ENCODE measurements at regions not wholly inside any gene's neighbourhood (a gene's known extent, or its start where the extent isn't known, plus 50 kb on each side); places are given as distances from the start of the nearest gene placed in this dataset.

- in situ Hi-C loops (cut with MboI; ENCODE audit: low pct_unique_long_range_greater_than_20kb in 2 of 9, low sequenced_read_pairs in 9 of 9, unreplicated experiment in 9 of 9), result loop anchor here in 3 of 9 experiments (25.0 kb wide), 4 partner anchors 93 to 1093 kb away; partner anchors contain the start of gene SOCS2 (in 1 of the 3)
- WGBS, 10 experiments, result 33 to 100% (median 70%) methylated on average over 1 to 3 of the region's 3 CpGs; no CpG with 5 or more reads in 2 of the 10 experiments
- H3K4me3 ChIP-seq, result no peak overlapping the region
- no peak for ATAC-seq (replicated peaks in 6 of 8)
- H3K4me1 ChIP-seq (replicated peaks in 1 of 2), result no peaks in the 10 kb centered on the region
- no peak overlapping the region for H3K27ac ChIP-seq
Observed at GRCh38 chr12:94080341-94081009, 67.9 kb upstream of the PLXNC1 start.

GRCh38 chr12:94082690-94083089, 65.7 kb upstream of the PLXNC1 start:
- WGBS, 10 experiments, result 0 to 100% (median 75%) methylated on average over 1 to 5 of the region's 5 CpGs; no CpG with 5 or more reads in 2 of the 10 experiments
- H3K27ac ChIP-seq, result no peak overlapping the region
- H3K4me1 ChIP-seq (replicated peaks in 1 of 2), result no peaks in the 10 kb centered on the region
- H3K4me3 ChIP-seq, result no peak overlapping the region
- in situ Hi-C loops (cut with MboI; ENCODE audit: low pct_unique_long_range_greater_than_20kb in 2 of 9, low sequenced_read_pairs in 9 of 9, unreplicated experiment in 9 of 9), result loop anchor here in 3 of 9 experiments (25.0 kb wide), 4 partner anchors 95 to 1095 kb away; partner anchors contain the start of gene SOCS2 (in 1 of the 3)
- no peak for ATAC-seq (replicated peaks in 6 of 8)

GRCh38 chr12:94089891-94090290, 58.5 kb upstream of the PLXNC1 start:
- Histone ChIP-seq H3K4me3 (no peak overlapping the region), H3K27ac (no peak overlapping the region), H3K4me1 (replicated peaks in 1 of 2) (no peaks in the 10 kb centered on the region)
- ATAC-seq (replicated peaks in 6 of 8), result no peak
- in situ Hi-C loops (cut with MboI; ENCODE audit: low pct_unique_long_range_greater_than_20kb in 2 of 9, low sequenced_read_pairs in 9 of 9, unreplicated experiment in 9 of 9), result loop anchor here in 3 of 9 experiments (25.0 kb wide), 4 partner anchors 103 to 1103 kb away; partner anchors contain the start of gene SOCS2 (in 1 of the 3)
- 56 to 95% (median 75%) methylated on average over 1 to 3 of the region's 3 CpGs; no CpG with 5 or more reads in 2 of the 10 experiments for WGBS, 10 experiments

GRCh38 chr12:94091624-94092023, 56.8 kb upstream of the PLXNC1 start:
- no peak for ATAC-seq (replicated peaks in 6 of 8)
- 11 to 100% (median 58%) methylated on average over 1 to 2 of the region's 2 CpGs; no CpG with 5 or more reads in 3 of the 10 experiments for WGBS, 10 experiments
- in situ Hi-C loops (cut with MboI; ENCODE audit: low pct_unique_long_range_greater_than_20kb in 2 of 9, low sequenced_read_pairs in 9 of 9, unreplicated experiment in 9 of 9), result loop anchor here in 3 of 9 experiments (25.0 kb wide), 4 partner anchors 104 to 1104 kb away; partner anchors contain the start of gene SOCS2 (in 1 of the 3)

GRCh38 chr12:94092516-94093241, 55.7 kb upstream of the PLXNC1 start:
- 0 to 100% (median 81%) methylated on average over 1 to 10 of the region's 13 CpGs; no CpG with 5 or more reads in 1 of the 10 experiments for WGBS, 10 experiments
- H3K27ac ChIP-seq, result no peak overlapping the region
- ATAC-seq (replicated peaks in 6 of 8), result peak in 3 of 8 experiments; percentile 86 to 93 (median 86)
- H3K4me3 ChIP-seq, result no peak overlapping the region
- no peaks in the 10 kb centered on the region for H3K4me1 ChIP-seq (replicated peaks in 1 of 2)
- in situ Hi-C loops (cut with MboI; ENCODE audit: low pct_unique_long_range_greater_than_20kb in 2 of 9, low sequenced_read_pairs in 9 of 9, unreplicated experiment in 9 of 9), result loop anchor here in 3 of 9 experiments (25.0 kb wide), 4 partner anchors 105 to 1105 kb away; partner anchors contain the start of gene SOCS2 (in 1 of the 3)

More at GRCh38 chr12:94091624-94092023, 56.8 kb upstream of the PLXNC1 start:
- Histone ChIP-seq H3K4me1 (replicated peaks in 1 of 2) (no peaks in the 10 kb centered on the region), H3K4me3 (no peak overlapping the region), H3K27ac (no peak overlapping the region)

GRCh38 chr12:94094700-94095099, 53.7 kb upstream of the PLXNC1 start:
- no peak overlapping the region for H3K27ac ChIP-seq
- no peak overlapping the region for H3K4me3 ChIP-seq
- in situ Hi-C loops (cut with MboI; ENCODE audit: low pct_unique_long_range_greater_than_20kb in 2 of 9, low sequenced_read_pairs in 9 of 9, unreplicated experiment in 9 of 9), result loop anchor here in 3 of 9 experiments (25.0 kb wide), 4 partner anchors 107 to 1107 kb away; partner anchors contain the start of gene SOCS2 (in 1 of the 3)
- no peak for ATAC-seq (replicated peaks in 6 of 8)
- 40 to 86% (median 75%) methylated on average over 1 to 2 of the region's 2 CpGs; no CpG with 5 or more reads in 3 of the 10 experiments for WGBS, 10 experiments
- peaks cover 0 to 2% of the 10 kb centered on the region in 2 donors for H3K4me1 ChIP-seq (replicated peaks in 1 of 2)

GRCh38 chr12:94095618-94096017, 52.8 kb upstream of the PLXNC1 start:
- WGBS, 10 experiments, result 14 to 100% (median 67%) methylated on average over 1 to 2 of the region's 2 CpGs
- no peak for ATAC-seq (replicated peaks in 6 of 8)
- H3K27ac ChIP-seq, result no peak overlapping the region

GRCh38 chr12:94098466-94098865, 49.9 kb upstream of the PLXNC1 start:
- ATAC-seq (replicated peaks in 6 of 8), result peak in 2 of 8 experiments; percentile 15 to 41
- no peak overlapping the region for H3K4me3 ChIP-seq
- H3K27ac ChIP-seq, result no peak overlapping the region
- 0 to 78% (median 48%) methylated on average over 1 to 3 of the region's 3 CpGs; no CpG with 5 or more reads in 1 of the 10 experiments for WGBS, 10 experiments
- in situ Hi-C loops (cut with MboI; ENCODE audit: low pct_unique_long_range_greater_than_20kb in 2 of 9, low sequenced_read_pairs in 9 of 9, unreplicated experiment in 9 of 9), result loop anchor here in 3 of 9 experiments (25.0 kb wide), 4 partner anchors 111 to 1111 kb away; partner anchors contain the start of gene SOCS2 (in 1 of the 3)
- peaks cover 0 to 2% of the 10 kb centered on the region in 2 donors for H3K4me1 ChIP-seq (replicated peaks in 1 of 2)

More at GRCh38 chr12:94095618-94096017, 52.8 kb upstream of the PLXNC1 start:
- in situ Hi-C loops (cut with MboI; ENCODE audit: low pct_unique_long_range_greater_than_20kb in 2 of 9, low sequenced_read_pairs in 9 of 9, unreplicated experiment in 9 of 9), result loop anchor here in 3 of 9 experiments (25.0 kb wide), 4 partner anchors 108 to 1108 kb away; partner anchors contain the start of gene SOCS2 (in 1 of the 3)
- Histone ChIP-seq H3K4me1 (replicated peaks in 1 of 2) (peaks cover 0 to 2% of the 10 kb centered on the region in 2 donors), H3K4me3 (no peak overlapping the region)

All from motor neuron (in vitro differentiated cells).